ENCODE measurements at regions not wholly inside any gene's neighbourhood (a gene's known extent, or its start where the extent isn't known, plus 50 kb on each side); places are given as distances from the start of the nearest gene placed in this dataset.

DNA sequence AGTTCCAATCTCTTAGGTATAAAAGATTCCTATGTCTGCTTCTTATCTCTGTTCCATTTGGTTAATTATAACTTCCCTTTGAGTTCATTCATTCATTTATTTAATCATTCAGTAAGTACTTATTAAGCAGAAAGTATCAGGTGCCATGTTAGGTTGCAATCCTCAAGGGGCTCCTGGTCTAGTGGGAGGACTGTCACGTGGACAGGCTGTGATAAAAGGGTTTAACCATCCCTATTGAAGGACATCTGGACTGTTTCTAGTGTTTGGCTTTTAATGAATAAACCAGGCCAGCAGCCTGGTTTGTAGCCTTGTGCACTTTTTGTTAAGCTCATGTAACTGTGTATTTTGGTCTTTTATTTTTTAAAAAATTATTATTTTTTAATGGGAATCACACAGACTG lies 162.1 kb upstream of the OGFRL1 start:
- no peak overlapping the region for H3K4me3 Mint-ChIP-seq
- DNase-seq (ENCODE audit: low spot score in 2 of 2) (no peak), ATAC-seq (no peak)
- H3K4me1 Mint-ChIP-seq, result no peaks in the 10 kb centered on the region
- H3K36me3 Mint-ChIP-seq, result no peaks in the 10 kb centered on the region
- H3K9me3 Mint-ChIP-seq, result peaks cover 3% of the 10 kb centered on the region
- H3K27ac Mint-ChIP-seq, result no peak overlapping the region

DNA sequence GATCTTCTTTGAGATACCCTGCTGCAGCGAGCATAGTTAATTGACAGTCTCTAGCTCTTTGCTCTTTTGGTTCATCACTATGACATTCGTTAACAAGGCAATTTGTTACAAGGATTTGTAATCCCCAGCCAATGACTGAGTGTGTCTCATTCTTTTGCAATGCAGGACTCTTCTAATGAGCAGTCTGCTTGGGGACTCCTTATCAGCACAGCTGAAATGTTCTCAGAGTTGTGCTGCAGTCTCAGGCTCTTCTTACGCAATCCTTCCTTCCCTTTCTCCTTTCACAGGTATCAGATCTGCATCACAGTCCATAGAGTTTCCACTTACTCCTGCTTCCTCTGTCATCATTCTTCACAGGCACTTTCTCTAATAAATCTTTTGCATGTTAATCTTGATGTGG lies 161.2 kb upstream of the OGFRL1 start:
- ATAC-seq (no peak), DNase-seq (ENCODE audit: low spot score in 2 of 2) (no peak)
- Mint-ChIP-seq H3K36me3 (no peaks in the 10 kb centered on the region), H3K27ac (no peak overlapping the region), H3K9me3 (peaks cover 3% of the 10 kb centered on the region), H3K4me1 (no peaks in the 10 kb centered on the region), H3K4me3 (no peak overlapping the region)

DNA sequence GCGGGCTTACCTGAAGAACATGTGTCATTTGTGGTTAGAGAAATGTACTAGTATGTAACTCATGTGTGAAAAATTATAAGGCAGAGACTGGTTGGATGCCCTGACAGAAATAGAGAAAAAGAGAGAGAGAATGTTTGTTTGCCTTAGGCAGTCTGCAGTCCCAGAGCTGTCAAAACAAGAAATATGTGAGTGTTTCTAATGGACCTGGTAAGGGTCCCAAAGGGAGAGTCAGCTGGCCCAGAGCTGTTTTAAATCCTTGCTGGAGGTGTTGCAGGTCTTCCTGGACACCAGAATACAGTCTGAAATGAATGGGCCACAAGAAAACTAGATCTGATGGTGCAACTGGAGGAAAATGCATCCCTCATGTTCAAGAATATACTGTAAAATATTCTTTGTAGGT lies 158.3 kb upstream of the OGFRL1 start:
- H3K36me3 Mint-ChIP-seq, result no peaks in the 10 kb centered on the region
- H3K9me3 Mint-ChIP-seq, result peaks cover 3% of the 10 kb centered on the region
- ATAC-seq (no peak), DNase-seq (ENCODE audit: low spot score in 2 of 2) (no peak)
- no peak overlapping the region for H3K4me3 Mint-ChIP-seq
- H3K4me1 Mint-ChIP-seq, result no peaks in the 10 kb centered on the region
- no peak overlapping the region for H3K27ac Mint-ChIP-seq

DNA sequence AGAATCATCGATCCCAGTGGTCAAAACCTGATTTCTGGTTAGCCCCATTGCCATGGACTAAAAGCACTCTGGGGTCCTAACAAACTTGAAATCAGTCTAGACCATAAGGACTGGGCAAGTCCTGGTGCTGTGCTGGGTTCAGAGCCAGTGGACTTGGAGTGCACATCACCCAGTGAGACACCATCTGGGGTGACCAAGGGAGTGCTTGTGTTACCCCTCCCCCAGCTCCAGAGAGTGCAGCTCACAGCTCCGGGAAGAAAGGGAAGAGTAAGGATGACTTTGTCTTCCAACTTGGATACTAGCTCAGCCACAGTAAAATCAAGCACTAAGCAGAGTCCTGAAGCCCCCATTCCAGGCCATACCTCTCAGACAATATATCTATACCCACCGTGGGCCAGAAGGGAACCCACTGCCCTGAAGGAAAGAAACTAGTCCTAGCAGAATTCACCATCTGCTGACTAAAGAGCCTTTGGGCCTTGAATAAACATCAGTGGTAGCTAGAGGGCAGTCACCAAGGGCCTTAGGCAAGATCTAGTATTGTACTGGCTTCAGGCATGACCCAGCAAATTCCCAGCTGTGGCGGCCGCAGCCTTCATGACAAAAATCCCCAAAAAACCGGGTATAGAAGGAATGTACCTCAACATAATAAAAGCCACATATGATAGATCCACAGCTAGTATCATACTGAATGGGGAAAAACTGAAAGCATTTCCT lies 153.5 kb upstream of the OGFRL1 start:
- no peaks in the 10 kb centered on the region for H3K36me3 Mint-ChIP-seq
- H3K4me3 Mint-ChIP-seq, result no peak overlapping the region
- H3K4me1 Mint-ChIP-seq, result no peaks in the 10 kb centered on the region
- DNase-seq (ENCODE audit: low spot score in 2 of 2) (no peak), ATAC-seq (peak; percentile 24)
- no peak overlapping the region for H3K27ac Mint-ChIP-seq
- H3K9me3 Mint-ChIP-seq, result no peaks in the 10 kb centered on the region

DNA sequence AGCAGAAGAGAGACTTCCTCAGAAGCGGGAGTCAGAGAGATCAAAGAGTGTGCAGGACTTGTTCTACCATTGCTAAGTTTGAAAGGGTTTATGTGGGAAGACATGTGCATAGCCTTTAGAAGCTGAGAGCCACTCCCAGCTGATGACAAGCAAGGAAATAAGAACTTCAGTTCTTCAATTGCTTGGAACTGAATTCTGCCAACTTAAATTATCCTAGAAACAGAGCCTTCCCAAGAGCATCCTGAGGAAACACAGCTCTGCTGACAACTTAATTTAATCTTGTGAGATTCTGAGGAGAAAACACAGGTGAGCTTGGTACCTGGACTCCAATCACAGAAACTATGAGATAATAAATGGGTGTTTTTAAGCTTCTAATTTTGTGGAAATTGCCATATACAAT lies 150.6 kb upstream of the OGFRL1 start:
- DNase-seq (ENCODE audit: low spot score in 2 of 2), result no peak
- no peak overlapping the region for H3K27ac Mint-ChIP-seq
- ATAC-seq, result no peak
- H3K4me3 Mint-ChIP-seq, result no peak overlapping the region
- no peaks in the 10 kb centered on the region for H3K36me3 Mint-ChIP-seq
- no peaks in the 10 kb centered on the region for H3K9me3 Mint-ChIP-seq
- no peaks in the 10 kb centered on the region for H3K4me1 Mint-ChIP-seq

DNA sequence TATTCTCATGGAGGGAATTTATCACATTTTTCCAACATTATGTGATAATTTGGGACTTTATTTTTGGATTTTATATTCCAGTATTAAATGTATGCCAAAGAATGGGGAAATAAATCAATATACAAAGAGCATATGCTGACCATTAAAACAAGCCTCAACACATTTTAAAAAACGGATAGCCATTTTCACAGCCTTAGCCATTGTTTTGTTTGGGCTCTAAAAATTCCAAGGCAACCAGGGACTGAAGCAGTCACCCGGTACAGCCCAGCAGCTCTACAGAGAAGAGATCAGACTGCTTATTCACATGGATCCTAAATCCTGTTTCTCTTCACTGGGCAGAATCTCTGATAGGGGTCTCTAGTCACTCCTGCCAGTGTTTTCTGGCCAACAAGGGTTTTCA lies 150.2 kb upstream of the OGFRL1 start:
- Mint-ChIP-seq H3K9me3 (no peaks in the 10 kb centered on the region), H3K4me3 (no peak overlapping the region), H3K36me3 (no peaks in the 10 kb centered on the region), H3K4me1 (no peaks in the 10 kb centered on the region), H3K27ac (no peak overlapping the region)
- ATAC-seq (no peak), DNase-seq (ENCODE audit: low spot score in 2 of 2) (no peak)

DNA sequence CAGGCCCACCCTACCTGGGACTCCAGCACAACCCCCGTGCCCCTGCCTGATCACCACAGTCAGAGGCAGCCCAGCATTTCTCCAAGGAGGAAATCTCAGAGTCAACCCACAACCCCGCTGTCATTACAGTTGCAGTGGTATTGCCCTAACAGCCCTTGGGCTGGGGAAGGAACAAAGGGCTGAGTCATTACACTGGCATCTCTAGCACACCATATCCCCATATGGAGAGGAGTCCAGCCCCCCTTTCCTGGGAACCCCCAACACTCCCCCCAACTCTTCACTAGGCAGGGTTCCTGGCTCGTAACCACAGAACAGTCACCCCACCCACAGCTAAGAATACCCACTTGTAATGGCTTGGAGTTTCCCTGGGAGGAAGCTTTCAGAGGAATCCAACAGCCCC lies 149.4 kb upstream of the OGFRL1 start:
- no peak overlapping the region for H3K27ac Mint-ChIP-seq
- H3K4me1 Mint-ChIP-seq, result no peaks in the 10 kb centered on the region
- ATAC-seq (peak; percentile 13), DNase-seq (ENCODE audit: low spot score in 2 of 2) (no peak)
- H3K9me3 Mint-ChIP-seq, result no peaks in the 10 kb centered on the region
- no peak overlapping the region for H3K4me3 Mint-ChIP-seq
- no peaks in the 10 kb centered on the region for H3K36me3 Mint-ChIP-seq

DNA sequence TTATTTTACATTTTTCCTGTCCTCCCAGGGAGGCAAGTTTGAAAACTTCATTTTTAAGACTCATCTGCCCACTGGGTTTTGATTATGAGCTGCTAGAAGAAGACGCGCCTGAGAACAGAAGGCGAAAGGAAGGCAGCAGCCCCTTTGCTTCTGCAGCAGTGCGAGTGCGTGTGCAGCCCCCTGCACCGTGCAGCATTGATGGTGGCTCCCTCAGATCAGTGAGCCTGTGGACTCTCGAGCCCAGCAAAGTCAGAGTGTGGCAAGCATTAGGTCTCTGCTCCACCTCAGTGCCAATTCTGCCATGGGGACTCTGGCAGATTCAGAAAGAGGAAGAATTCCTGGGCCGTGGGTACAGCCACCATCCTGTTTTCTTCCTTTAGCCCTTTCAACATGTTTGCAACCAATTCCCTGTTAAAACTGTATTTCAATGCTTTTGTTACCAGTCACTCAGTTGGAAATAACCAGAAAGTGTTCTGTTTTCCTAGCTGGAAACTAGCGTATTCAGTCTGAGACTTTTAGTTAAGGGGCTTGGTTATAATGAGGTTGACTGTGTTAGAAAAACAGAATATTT lies 134.8 kb upstream of the OGFRL1 start:
- DNase-seq (ENCODE audit: low spot score in 2 of 2) (no peak), ATAC-seq (no peak)
- no peaks in the 10 kb centered on the region for H3K9me3 Mint-ChIP-seq

DNA sequence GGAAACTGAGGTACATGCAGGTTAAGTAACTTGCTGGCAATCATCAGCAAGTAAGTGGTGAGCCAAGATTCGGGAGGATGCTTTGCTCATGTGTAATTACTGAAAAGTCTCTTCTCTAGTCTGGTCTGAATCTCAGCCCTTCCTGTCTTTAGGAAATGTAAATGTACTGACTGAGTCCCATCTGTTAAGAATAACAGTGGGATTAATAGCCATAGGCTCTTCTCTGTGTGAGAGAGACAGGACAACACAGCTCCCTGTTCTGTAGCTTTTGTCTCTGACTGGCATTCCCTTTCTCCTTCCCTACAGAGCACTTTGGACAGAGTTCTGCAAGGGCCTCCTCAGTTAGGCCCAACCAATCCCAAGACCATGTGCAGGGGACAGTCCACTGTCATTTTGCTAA lies 131.3 kb upstream of the OGFRL1 start:
- DNase-seq (ENCODE audit: low spot score in 2 of 2) (no peak), ATAC-seq (no peak)
- H3K4me3 Mint-ChIP-seq, result no peak overlapping the region

More for the DNA sequence above, 134.8 kb upstream of the OGFRL1 start:
- no peak overlapping the region for H3K4me3 Mint-ChIP-seq
- no peak overlapping the region for H3K27ac Mint-ChIP-seq
- H3K4me1 Mint-ChIP-seq, result no peaks in the 10 kb centered on the region
- H3K36me3 Mint-ChIP-seq, result no peaks in the 10 kb centered on the region

DNA sequence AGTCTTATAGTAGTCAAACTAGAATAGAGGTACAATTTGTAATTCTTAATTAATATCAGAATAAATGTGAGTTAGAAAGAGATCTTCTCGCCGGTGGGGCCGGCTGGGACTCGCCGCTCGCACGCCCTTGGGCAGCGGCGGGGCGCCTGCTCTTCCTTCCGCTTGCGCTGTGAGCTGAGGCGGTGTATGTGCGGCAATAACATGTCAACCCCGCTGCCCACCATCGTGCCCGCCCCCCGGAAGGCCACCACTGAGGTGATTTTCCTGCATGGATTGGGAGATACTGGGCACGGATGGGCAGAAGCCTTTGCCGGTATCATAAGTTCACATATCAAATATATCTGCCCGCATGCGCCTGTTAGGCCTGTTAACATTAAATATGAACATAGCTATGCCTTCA lies 123.7 kb upstream of the OGFRL1 start:
- ATAC-seq (no peak), DNase-seq (ENCODE audit: low spot score in 2 of 2) (no peak)
- Mint-ChIP-seq H3K36me3 (no peaks in the 10 kb centered on the region), H3K9me3 (no peaks in the 10 kb centered on the region), H3K4me1 (no peaks in the 10 kb centered on the region), H3K4me3 (no peak overlapping the region), H3K27ac (no peak overlapping the region)

More for the DNA sequence above, 131.3 kb upstream of the OGFRL1 start:
- H3K4me1 Mint-ChIP-seq, result no peaks in the 10 kb centered on the region
- H3K27ac Mint-ChIP-seq, result no peak overlapping the region
- no peaks in the 10 kb centered on the region for H3K36me3 Mint-ChIP-seq
- H3K9me3 Mint-ChIP-seq, result no peaks in the 10 kb centered on the region

DNA sequence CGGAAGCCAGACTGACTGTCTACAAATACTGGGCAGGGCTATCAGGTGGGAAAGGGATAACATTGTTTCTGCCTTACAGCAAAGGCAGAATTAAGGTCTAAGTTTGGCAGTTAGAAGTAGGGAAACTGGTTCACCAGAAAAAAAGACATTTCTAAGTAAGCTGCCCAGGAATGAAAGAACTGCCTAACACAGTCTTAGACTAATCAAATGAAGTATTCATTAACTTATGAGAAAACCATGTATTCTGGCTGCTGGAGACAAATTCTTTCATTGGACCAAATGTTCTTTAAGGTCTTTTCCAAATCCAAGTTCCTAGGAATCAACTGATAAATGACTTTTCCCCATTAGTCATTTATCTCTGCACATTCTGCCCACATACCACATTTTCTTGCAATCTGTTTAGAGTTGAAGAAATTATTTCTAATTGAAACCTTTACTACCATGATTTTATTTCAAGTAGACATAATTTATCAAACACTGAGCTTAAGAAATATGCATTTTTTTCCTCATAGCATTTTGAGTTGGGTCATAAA lies 120.3 kb upstream of the OGFRL1 start:
- DNase-seq (ENCODE audit: low spot score in 2 of 2), result no peak
- no peak overlapping the region for H3K4me3 Mint-ChIP-seq
- ATAC-seq, result no peak
- no peaks in the 10 kb centered on the region for H3K9me3 Mint-ChIP-seq
- no peaks in the 10 kb centered on the region for H3K36me3 Mint-ChIP-seq
- H3K4me1 Mint-ChIP-seq, result no peaks in the 10 kb centered on the region
- H3K27ac Mint-ChIP-seq, result no peak overlapping the region

DNA sequence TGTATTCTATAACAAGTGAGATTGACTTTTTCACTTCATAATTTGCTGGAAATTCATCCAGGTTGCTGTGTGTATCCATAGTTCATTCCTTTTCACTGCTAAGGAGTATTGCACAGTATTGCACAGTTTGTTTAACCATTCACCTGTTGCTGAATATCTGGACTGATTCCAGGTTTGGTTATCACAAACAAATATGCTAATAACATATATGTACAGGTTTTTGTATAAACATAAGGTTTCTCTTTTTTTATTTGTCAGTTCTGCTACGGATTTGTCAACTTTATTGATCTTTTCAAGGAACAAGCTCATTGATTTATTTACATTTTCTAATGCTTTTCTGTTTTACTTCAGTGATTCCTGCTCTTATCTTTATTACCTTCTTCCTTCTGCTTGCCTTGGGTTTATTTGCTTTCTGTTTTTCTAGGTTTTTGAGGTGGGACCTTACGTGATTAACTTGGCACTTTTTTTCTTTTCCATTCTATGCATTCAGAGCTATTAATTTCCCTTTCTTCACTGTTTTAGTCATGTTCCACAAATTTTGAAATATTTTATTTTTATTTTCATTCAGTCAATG lies 117.0 kb upstream of the OGFRL1 start:
- no peaks in the 10 kb centered on the region for H3K4me1 Mint-ChIP-seq
- H3K36me3 Mint-ChIP-seq, result no peaks in the 10 kb centered on the region
- no peak for DNase-seq (ENCODE audit: low spot score in 2 of 2)
- no peaks in the 10 kb centered on the region for H3K9me3 Mint-ChIP-seq
- ATAC-seq, result no peak
- no peak overlapping the region for H3K4me3 Mint-ChIP-seq
- no peak overlapping the region for H3K27ac Mint-ChIP-seq

DNA sequence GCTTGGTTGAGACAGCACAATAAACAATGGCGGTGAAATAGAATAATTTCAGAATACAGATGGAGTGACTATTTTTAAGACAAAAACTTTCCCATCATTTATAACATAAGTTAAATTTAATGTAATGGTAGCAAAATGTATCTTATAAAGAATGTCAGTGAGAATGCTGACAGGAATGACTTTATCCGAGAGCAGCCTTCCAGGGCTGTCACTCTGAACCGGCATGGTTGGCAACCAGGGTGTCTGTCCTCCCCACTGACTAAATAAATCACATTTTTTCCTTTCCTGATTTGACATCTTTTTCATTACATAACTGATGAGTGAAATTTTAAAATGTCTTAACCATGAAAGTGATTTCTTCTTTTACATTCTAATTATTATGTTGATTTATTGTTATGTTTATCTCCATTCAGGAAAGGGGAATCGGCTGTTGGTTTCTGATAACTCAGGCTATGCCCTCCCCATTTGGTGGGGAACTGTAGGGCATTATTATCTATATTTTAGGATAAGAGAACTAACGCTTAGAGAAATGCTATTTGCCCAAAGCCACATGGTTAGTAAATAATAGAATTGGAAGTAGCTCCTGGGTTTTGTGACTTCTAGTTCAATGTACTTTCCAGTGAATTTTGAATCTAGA lies 109.2 kb upstream of the OGFRL1 start:
- H3K27ac Mint-ChIP-seq, result no peak overlapping the region
- no peak for ATAC-seq
- no peaks in the 10 kb centered on the region for H3K36me3 Mint-ChIP-seq
- H3K4me3 Mint-ChIP-seq, result no peak overlapping the region
- no peak for DNase-seq (ENCODE audit: low spot score in 2 of 2)
- no peaks in the 10 kb centered on the region for H3K4me1 Mint-ChIP-seq
- H3K9me3 Mint-ChIP-seq, result no peaks in the 10 kb centered on the region

DNA sequence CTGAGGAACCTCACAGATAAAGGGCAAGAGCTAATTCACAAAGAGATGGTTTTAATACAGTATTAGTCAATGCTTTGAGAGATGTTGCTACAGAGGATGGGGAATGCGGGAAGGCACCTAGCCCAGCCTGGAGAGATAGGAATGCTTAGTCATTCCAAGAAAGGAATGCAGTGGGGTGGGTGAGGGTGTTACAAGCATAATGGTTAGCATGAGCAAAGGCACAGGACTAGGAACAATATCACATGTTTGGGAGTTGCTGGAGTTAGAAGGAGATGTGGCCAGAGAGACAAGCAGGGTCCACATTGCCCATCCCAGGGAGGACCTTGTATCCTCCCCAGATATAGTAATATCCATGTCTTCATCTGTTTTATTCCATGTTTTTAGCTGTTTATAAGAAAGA lies 107.0 kb upstream of the OGFRL1 start:
- no peak for DNase-seq (ENCODE audit: low spot score in 2 of 2)
- H3K27ac Mint-ChIP-seq, result no peak overlapping the region
- no peaks in the 10 kb centered on the region for H3K9me3 Mint-ChIP-seq
- no peak for ATAC-seq
- no peaks in the 10 kb centered on the region for H3K4me1 Mint-ChIP-seq
- no peak overlapping the region for H3K4me3 Mint-ChIP-seq
- no peaks in the 10 kb centered on the region for H3K36me3 Mint-ChIP-seq

DNA sequence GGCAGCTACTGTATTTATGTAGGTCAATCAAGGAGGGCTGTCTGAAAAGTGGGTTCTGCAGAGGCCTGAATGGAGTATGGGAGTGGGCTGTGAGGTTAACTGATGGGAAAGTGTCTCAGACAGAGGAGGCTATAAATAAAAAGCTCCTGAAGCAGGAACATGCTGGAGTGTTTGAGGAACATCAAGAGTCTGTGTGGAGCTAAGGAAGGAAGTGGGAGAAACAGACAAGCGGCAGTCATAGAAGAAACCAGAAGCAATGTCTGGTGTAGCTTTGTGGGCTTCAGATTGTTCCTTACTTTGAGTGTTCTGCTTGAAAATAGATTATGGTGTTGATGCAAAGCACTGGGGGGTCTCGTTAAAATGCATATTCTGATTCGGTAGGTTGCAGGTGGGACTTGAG lies 101.5 kb upstream of the OGFRL1 start:
- H3K4me3 Mint-ChIP-seq, result no peak overlapping the region
- ATAC-seq, result no peak
- H3K36me3 Mint-ChIP-seq, result no peaks in the 10 kb centered on the region
- H3K9me3 Mint-ChIP-seq, result no peaks in the 10 kb centered on the region
- no peak for DNase-seq (ENCODE audit: low spot score in 2 of 2)
- no peak overlapping the region for H3K27ac Mint-ChIP-seq
- H3K4me1 Mint-ChIP-seq, result no peaks in the 10 kb centered on the region

DNA sequence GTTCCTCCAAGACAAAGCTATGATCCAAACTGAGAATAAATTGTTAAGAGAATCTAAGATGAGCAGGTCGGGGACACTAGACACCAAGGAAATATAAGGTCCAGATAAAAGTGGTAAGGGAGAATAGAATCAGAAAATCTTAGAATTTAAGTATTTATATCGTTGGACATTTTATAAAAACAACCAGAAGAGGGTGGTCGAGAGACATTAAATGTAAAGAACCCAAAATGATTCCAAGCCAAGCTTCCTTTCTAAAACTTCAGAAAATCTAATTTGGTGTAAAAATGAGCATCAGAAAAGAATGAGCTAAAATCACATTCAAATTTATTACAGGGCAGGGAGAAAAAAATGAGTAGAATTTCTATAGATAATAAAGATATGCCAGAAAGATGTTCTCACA lies 97.8 kb upstream of the OGFRL1 start:
- no peak overlapping the region for H3K27ac Mint-ChIP-seq
- DNase-seq (ENCODE audit: low spot score in 2 of 2) (no peak), ATAC-seq (no peak)
- H3K36me3 Mint-ChIP-seq, result no peaks in the 10 kb centered on the region
- no peaks in the 10 kb centered on the region for H3K9me3 Mint-ChIP-seq
- no peaks in the 10 kb centered on the region for H3K4me1 Mint-ChIP-seq
- no peak overlapping the region for H3K4me3 Mint-ChIP-seq

Measured in stimulated activated effector memory CD8-positive, alpha-beta T cell treated with anti-CD3 and anti-CD28 coated beads, Interleukin-12 subunit alpha, Interleukin-12 subunit beta, amount 100 ng/mL, for 72 hours (primary cell).